ENCODE measurements at regions not wholly inside any gene's neighbourhood (a gene's known extent, or its start where the extent isn't known, plus 50 kb on each side); places are given as distances from the start of the nearest gene placed in this dataset.
A peak's percentile ranks its signal among the peaks of the same experiment; 100 is the strongest.

- peak; percentile 34 for DNase-seq
Observed at GRCh38 chr3:193970773-193971206, 165.2 kb upstream of the HES1 start.

- peak; percentile 35 for DNase-seq
Observed at GRCh38 chr3:193971261-193971751, 164.6 kb upstream of the HES1 start.

GRCh38 chr3:193971966-193972365 is 164.0 kb upstream of the HES1 start:
- no peak for DNase-seq

GRCh38 chr3:193972832-193973231 is 163.1 kb upstream of the HES1 start:
- DNase-seq = no peak

- DNase-seq = no peak
Observed at GRCh38 chr3:193974191-193974652, 161.7 kb upstream of the HES1 start.

GRCh38 chr3:193974671-193975535 is 161.0 kb upstream of the HES1 start:
- no peak for DNase-seq

- DNase-seq = no peak
Observed at GRCh38 chr3:193977622-193978021, 158.3 kb upstream of the HES1 start.

- DNase-seq = no peak
Observed at GRCh38 chr3:193978030-193978429, 157.9 kb upstream of the HES1 start.

GRCh38 chr3:193978486-193978885 is 157.5 kb upstream of the HES1 start:
- DNase-seq = no peak

GRCh38 chr3:193980326-193980725 is 155.6 kb upstream of the HES1 start:
- no peak for DNase-seq

- DNase-seq = no peak
Observed at GRCh38 chr3:193980905-193981304, 155.0 kb upstream of the HES1 start.

- DNase-seq = no peak
Observed at GRCh38 chr3:193981504-193981903, 154.4 kb upstream of the HES1 start.

GRCh38 chr3:193982258-193982659 is 153.7 kb upstream of the HES1 start:
- DNase-seq = no peak

GRCh38 chr3:193983846-193984818 is 151.8 kb upstream of the HES1 start:
- DNase-seq = no peak

- DNase-seq = no peak
Observed at GRCh38 chr3:193984876-193985275, 151.1 kb upstream of the HES1 start.

- no peak for DNase-seq
Observed at GRCh38 chr3:193987186-193987585, 148.8 kb upstream of the HES1 start.

- DNase-seq = no peak
Observed at GRCh38 chr3:193989186-193989585, 146.8 kb upstream of the HES1 start.

- DNase-seq = no peak
Observed at GRCh38 chr3:193991666-193992424, 144.1 kb upstream of the HES1 start.

- DNase-seq = no peak
Observed at GRCh38 chr3:193992425-193993037, 143.4 kb upstream of the HES1 start.

- DNase-seq = no peak
Observed at GRCh38 chr3:193996221-193996620, 139.7 kb upstream of the HES1 start.

- DNase-seq = no peak
Observed at GRCh38 chr3:193996641-193997089, 139.3 kb upstream of the HES1 start.
